Cerebellar cortex (tissue), 1 donor: ENCODE measurements at regions not wholly inside any gene's neighbourhood (a gene's known extent, or its start where the extent isn't known, plus 50 kb on each side); places are given as distances from the start of the nearest gene placed in this dataset.

ENCODE experiments used
- DNase-seq: peaks from one replicate; pipeline ENCODE4 v3.0.0-alpha.2; 2015; ENCODE audit warnings: low spot score

GRCh38 chr4:82031376-82031927 lies 342.3 kb downstream of the HNRNPD start:
- DNase-seq: peak; percentile 75

DNA sequence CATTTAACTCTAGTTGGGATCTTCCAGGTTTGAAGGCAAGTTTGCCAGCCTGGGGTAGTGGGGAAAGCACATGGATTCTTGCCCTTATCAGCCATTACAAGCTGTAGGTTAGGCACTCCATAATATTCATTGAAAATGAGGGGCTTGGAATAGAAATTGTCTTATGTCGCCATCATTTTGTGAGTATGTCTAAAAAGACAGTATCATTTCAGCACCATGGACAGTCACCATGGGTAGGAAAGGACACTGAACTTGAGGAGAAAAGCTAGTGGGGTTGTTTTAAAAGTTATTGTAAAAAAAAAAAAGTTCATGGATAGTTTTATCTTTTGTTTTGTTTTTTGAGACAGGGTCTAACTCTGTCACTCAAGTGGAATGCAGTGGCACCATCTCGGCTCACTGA lies 356.1 kb downstream of the HNRNPD start:
- DNase-seq: no peak

DNA sequence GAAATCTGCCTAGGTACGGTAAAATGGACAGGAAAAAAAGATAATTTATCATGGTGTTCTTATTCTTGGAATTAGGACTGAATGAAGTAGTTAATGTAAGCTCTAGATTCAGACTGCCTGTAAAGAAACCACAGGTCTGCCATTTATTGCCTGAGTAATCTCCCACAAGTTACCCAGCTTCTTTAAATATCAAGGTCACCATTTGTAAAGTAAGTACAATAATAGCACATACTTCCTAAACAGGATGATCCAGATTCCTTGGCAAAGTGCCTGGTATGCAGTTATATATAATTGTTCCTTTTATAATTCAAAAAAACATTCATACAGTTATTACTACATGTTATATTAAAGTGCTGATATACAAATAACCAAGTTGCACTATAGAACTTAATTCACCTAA lies 368.6 kb downstream of the HNRNPD start:
- DNase-seq: no peak

DNA sequence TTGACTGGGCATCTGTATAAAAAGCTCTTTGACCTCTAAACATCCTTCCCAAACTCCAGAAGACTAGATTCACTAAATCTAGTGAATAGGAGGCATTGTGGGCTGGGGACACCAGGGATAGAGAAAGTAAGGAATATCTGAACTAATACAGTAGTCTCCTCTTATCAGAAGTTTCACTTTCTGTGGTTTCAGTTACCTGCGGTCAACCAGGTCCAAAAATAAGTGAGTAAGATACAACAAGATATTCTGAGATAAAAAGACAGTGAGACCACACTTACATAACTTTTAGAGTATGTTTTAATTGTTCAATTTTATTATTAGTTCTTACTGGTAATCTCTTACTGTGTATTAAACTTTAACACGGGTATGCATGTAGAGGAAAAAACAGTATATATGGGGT lies 376.5 kb downstream of the HNRNPD start:
- no peak for DNase-seq

DNA sequence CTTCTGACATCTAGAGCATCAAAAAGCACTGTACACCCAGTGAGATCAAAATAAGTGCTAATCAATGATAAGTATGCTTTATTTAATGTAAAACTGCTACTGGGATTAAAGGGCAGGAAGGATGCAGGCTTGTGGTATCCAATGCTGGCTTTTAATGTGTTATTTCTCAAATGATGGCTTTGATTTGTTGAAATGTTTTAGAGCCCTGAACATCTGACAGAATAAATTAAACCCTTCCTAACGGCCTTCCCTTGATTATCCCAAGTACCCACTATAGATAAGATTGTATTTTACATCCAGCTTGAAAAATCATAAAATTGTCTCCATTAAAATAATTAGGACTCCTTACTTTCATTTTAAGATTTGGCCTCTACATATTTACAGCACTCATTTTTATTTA lies 382.9 kb downstream of the HNRNPD start:
- no peak for DNase-seq

GRCh38 chr4:81990211-81990610 lies 383.6 kb downstream of the HNRNPD start:
- DNase-seq: no peak

DNA sequence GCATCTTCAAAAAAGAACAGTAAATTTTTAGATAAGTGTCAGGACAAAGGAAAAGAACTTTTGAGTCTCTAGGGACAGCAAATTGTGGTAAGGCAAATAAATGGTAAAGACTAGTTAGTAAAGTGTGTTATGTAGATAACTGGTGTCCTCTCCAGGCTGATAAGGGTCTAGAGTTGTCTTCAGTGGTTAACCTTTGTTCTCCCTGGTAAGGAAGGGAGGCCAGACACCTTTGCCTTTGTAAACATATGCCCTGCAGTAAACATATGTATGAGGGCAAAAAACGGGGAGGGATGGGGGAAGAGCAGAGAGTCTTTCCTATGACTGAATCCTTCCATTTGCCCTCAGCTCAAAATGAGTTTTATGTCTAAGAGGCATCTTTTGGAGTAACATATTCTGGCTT lies 384.6 kb downstream of the HNRNPD start:
- no peak for DNase-seq

DNA sequence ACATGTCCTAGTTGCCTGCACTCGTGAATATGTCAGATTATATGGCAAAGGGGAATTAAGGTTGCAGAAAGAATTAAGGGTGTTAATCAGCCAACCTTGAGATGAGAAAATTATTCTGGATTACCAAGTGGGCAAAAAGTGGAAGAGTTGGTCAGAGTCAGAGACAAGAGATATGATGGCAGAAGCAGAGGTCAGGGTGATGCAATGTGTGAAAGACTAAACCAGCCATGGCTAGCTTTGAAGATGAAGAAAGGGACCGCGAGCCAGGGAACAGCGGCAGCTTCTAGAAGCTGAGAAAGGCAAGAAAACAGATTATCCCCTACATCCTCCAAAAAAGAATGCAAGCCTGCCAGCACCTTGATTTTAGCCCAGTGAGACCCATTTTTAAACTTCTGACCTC lies 385.6 kb downstream of the HNRNPD start:
- DNase-seq: no peak

GRCh38 chr4:81984746-81985145 lies 389.0 kb downstream of the HNRNPD start:
- DNase-seq: peak; percentile 72

DNA sequence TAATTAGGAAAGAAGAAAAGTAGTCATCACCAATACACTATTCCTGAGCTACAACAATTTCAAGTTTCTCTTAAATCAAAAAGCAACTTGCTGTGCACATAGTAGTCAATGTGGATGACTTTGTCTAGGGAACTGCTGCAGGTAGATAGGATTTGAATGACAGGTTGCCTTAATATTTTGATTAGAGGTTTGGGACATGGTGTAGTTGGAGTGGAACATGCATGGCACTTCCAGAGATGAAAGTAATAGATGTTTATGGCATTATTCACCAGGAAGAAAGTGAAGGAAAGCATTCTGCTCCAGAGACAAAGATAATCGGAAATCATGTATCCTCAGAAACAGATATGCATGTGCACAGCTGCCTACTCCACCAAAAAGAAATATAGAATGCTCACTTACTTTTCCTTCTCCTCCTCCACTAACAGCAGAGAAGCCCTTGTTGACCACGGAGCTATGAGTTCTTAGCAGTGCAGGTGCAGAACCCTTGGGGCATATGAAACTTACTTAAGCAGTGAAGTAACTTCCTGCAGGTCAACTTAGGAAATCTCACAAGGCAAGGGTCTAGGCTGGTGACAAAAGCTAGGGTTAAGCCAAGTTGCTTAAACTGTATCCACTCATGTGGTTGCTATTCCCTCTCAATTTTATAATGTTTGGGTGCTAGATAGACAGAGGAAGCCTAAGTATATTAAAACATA lies 390.8 kb downstream of the HNRNPD start:
- DNase-seq: no peak

DNA sequence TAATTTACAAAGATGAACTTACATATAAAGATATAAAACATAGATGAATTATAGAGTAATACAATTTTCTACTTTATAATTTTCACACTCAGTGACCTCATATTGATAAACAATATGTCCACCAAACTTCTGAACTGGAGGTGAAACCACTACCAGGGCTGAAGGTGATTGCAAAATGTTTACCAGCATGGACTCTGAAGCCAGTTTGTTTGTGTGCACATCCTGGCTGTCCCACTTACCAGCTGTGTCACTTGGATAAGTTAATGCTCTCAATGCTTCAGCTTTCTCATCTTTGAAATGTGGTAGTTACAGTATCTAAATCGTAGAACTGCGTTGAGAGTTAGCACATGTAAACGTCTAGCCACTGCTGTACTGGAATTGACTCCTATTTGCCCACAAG lies 392.6 kb downstream of the HNRNPD start:
- no peak for DNase-seq

DNA sequence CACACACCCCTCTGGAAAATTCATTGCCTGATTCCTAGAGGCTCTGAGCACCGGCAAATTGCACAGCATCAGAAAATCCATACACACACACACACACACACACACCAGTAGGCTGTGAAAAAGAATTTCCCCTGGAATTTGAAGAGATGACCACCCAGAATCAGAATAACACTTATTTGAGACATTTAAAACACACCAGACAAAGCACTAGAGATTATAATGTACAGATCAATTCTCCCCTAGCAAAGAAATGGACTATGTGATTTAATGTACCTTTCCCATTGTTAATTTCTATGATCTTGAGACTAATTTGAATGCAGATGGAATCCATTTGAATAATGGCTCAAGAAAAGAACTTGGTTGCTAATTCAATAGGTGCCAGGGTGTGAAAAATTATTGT lies 399.3 kb downstream of the HNRNPD start:
- no peak for DNase-seq

- DNase-seq: no peak
Observed at GRCh38 chr4:81971637-81972381, 402.0 kb downstream of the HNRNPD start.

DNA sequence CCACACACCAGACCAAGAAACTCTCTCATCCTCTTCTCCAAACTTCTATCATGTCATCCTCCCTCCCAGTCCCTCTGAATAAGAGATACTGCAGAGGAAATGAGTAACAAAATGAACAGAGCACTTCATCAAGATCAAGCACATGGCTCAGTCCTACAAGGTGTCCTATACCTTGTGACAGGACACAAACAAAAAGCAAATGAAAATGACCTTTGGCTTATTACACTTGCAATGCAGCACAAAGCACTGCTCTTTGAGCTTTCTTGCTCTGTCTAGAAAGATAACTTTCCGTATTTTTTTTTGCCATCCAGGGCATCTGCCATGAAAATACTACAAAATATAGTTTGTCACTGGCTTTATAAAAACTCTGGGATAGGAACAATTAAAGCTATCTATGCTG lies 402.7 kb downstream of the HNRNPD start:
- no peak for DNase-seq

DNA sequence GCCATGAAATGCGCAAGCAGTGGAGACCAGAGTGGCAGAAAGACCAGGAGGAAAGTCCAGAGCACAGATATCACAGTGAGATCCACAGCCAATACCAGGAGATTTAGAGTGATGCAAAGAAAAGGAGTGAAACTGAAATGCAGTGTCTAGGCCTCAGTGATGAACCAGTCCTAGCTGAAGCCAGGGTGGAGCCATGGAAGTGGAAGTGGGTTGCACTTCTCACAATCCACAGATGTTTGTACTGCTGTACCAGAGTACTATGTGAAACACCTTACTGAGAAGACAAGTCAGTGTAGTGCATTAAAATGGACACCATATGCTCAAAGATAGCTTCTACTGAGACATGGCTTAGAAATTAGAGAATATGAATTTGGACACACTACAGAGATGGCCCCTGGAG lies 403.3 kb downstream of the HNRNPD start:
- DNase-seq: no peak

- no peak for DNase-seq
Observed at GRCh38 chr4:81966676-81967075, 407.1 kb downstream of the HNRNPD start.

GRCh38 chr4:81965911-81966310 lies 407.9 kb downstream of the HNRNPD start:
- DNase-seq: no peak

GRCh38 chr4:81965454-81965853 lies 408.3 kb downstream of the HNRNPD start:
- DNase-seq: no peak

DNA sequence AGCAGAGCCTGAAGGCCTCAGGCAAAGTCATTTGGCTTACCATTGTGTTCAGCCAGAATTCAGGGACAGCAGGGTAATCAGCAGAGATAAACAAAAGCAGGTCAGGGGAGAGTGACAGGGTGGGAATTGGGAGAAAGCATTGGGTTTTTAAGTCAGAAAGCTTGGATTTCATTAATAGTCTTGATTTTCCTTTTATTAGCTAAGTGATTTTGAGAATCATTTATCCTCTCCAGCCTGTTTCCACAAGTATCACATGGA lies 410.1 kb downstream of the HNRNPD start:
- no peak for DNase-seq

DNA sequence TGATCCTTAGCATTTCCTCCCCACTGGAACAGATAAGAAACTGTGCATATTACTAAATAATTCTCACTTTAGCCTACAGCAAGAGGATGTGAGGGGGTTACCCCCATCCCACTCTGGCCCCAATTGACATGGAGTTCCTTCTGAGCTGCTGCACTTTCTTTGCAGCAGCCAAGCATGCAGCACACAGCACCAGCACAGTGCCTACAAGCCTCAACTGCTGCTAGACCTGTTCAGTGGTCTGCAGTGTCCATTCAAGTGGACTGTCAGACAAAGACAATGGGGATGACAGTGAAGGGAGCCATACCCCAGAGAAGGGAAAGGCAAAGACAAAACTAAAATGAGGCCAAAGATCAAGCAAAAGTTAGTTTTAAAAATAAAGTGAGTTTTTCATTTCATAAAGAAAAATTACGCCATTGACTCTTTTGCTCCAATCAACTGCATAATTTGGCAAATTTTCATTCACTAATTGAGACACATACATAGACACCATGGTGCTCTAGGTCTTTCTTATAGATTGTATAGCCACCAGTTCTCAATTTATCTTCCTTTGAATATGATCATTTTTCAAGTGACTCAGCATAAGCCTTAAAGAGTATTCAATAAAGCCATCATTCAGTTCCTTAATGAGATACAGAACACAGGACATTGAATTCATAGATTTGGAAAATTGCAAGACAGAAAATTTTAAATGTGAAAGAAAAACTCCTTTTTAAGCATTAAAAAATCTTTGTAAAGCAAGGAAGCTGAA lies 410.6 kb downstream of the HNRNPD start:
- DNase-seq: no peak

DNA sequence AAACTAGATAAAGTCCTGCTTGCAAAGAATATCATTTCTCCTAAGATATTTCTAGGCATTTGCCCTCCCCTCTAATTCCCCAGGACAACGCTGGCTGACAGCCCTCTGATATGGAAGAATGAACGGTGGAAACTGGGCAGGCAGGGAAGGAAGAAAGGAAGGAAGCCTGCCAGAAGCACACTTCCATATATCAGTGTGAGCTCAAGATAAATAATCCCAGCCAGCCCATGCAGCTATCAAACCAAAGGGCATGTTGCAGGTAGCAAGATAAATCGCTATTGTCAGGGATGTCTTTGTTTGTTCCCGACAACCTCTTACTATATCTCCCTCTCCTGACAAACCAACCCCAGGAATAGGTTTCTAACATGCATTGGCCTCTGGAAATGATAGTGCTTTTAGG lies 412.8 kb downstream of the HNRNPD start:
- DNase-seq: no peak

GRCh38 chr4:81954271-81954670 lies 419.5 kb downstream of the HNRNPD start:
- no peak for DNase-seq

- DNase-seq: no peak
Observed at GRCh38 chr4:81951891-81952455, 421.8 kb downstream of the HNRNPD start.
